DOHH2 (cell line): ENCODE measurements at regions not wholly inside any gene's neighbourhood (a gene's known extent, or its start where the extent isn't known, plus 50 kb on each side); places are given as distances from the start of the nearest gene placed in this dataset.
"Not testable (repeated sequence)": the region's sequence is repeated elsewhere in the genome, so short reads cannot be mapped to it uniquely, and the experiment has no call there.

Experiments used
- H3F3A ChIP-seq: fragments of 200-600 bp; sonication (generic), shearing (Covaris generic); 2 replicates; pipeline ENCODE4 v1.6.0; 2016; ENCODE audit warnings: antibody characterized with exemption, mild to moderate bottlenecking; ENCODE audit not compliant: control insufficient read depth, insufficient read depth
- H3K27ac ChIP-seq: fragments of 200-600 bp; sonication (generic); 2 replicates; pipeline ENCODE4 v1.5.1; 2014; ENCODE audit warnings: low read depth, mild to moderate bottlenecking, low read length, moderate library complexity
- H3K27me3 ChIP-seq: fragments of 200-600 bp; sonication (generic); 2 replicates; pipeline ENCODE4 v1.6.1; 2014; ENCODE audit warnings: mild to moderate bottlenecking, low read length, mixed read lengths; ENCODE audit not compliant: control insufficient read depth
- H3K36me3 ChIP-seq: fragments of 200-600 bp; sonication (generic); 2 replicates; pipeline ENCODE4 v1.6.1; 2014; ENCODE audit warnings: mild to moderate bottlenecking, low read length, moderate library complexity, mixed read lengths; ENCODE audit not compliant: control insufficient read depth
- H3K4me1 ChIP-seq: fragments of 200-600 bp; sonication (generic); 2 replicates; pipeline ENCODE4 v1.6.1; 2014; ENCODE audit warnings: mild to moderate bottlenecking, low read length, mixed read lengths; ENCODE audit not compliant: control insufficient read depth
- H3K4me2 ChIP-seq: fragments of 200-600 bp; sonication (generic); 2 replicates; pipeline ENCODE4 v1.6.0; 2014; ENCODE audit warnings: mild to moderate bottlenecking, low read length, moderate library complexity
- H3K4me3 ChIP-seq: fragments of 200-600 bp; sonication (generic); 2 replicates; pipeline ENCODE4 v1.5.1; 2014; ENCODE audit warnings: mild to moderate bottlenecking, low read length, mixed read lengths
- H3K79me2 ChIP-seq: fragments of 200-600 bp; sonication (generic); 2 replicates; pipeline ENCODE4 v1.6.1; 2014; ENCODE audit warnings: mild to moderate bottlenecking, low read length, mixed read lengths; ENCODE audit not compliant: control insufficient read depth
- H3K9me2 ChIP-seq: fragments of 200-600 bp; sonication (generic); replicated peaks from 2 replicates; pipeline ENCODE4 v1.6.1; 2014; ENCODE audit warnings: mild to moderate bottlenecking, low read length, mixed read lengths; ENCODE audit not compliant: control insufficient read depth
- H3K9me3 ChIP-seq: fragments of 200-600 bp; sonication (generic); 2 replicates; pipeline ENCODE4 v1.6.1; 2014; ENCODE audit warnings: antibody characterized with exemption, low read length, mixed read lengths; ENCODE audit not compliant: control insufficient read depth, insufficient read depth
- H4K20me1 ChIP-seq: fragments of 200-600 bp; sonication (generic); 2 replicates; pipeline ENCODE4 v1.6.0; 2014; ENCODE audit warnings: low read depth, mild to moderate bottlenecking, antibody characterized with exemption, low read length, moderate library complexity; ENCODE audit not compliant: control insufficient read depth, insufficient read depth
- CTCF ChIP-seq: fragments of 200-600 bp; sonication (generic); IDR thresholded peaks from one replicate; pipeline ENCODE4 v1.5.1; 2014; ENCODE audit warnings: antibody characterized with exemption, mild to moderate bottlenecking, low read depth, low read length; ENCODE audit not compliant: poor library complexity, severe bottlenecking
- EZH2phosphoT487 ChIP-seq: fragments of 200-600 bp; sonication (generic); IDR thresholded peaks from 2 replicates; pipeline ENCODE4 v1.6.1; 2017; ENCODE audit warnings: borderline replicate concordance, mild to moderate bottlenecking, antibody characterized with exemption, low read length, moderate library complexity, mixed read lengths

- TF ChIP-seq CTCF (no peak), EZH2phosphoT487 (no peak)
- H3K4me2 ChIP-seq: no peak overlapping the region
- H3K9me2 ChIP-seq: no peaks in the 10 kb centered on the region
These were observed 144.5 kb upstream of the KRAS start for GRCh38 chr12:25395227-25395626.

GRCh38 chr12:25394775-25395174 is 144.0 kb upstream of the KRAS start:
- H3K27me3 ChIP-seq, H3K9me2 ChIP-seq, H3K9me3 ChIP-seq, H3K36me3 ChIP-seq, H3K27ac ChIP-seq, H4K20me1 ChIP-seq, H3K79me2 ChIP-seq, H3K4me3 ChIP-seq, H3F3A ChIP-seq, H3K4me2 ChIP-seq: not testable (repeated sequence)
- peaks cover 17% of the 10 kb centered on the region for H3K4me1 ChIP-seq

More at GRCh38 chr12:25395227-25395626, 144.5 kb upstream of the KRAS start:
- H3K9me3 ChIP-seq: no peaks in the 10 kb centered on the region
- no peaks in the 10 kb centered on the region for H3K27me3 ChIP-seq
- no peak overlapping the region for H3K27ac ChIP-seq
- H3K4me1 ChIP-seq: peaks cover 17% of the 10 kb centered on the region
- H3K79me2 ChIP-seq: no peaks in the 10 kb centered on the region
- no peaks in the 10 kb centered on the region for H3K36me3 ChIP-seq
- H3K4me3 ChIP-seq: no peak overlapping the region
- H3F3A ChIP-seq: no peaks in the 10 kb centered on the region
- no peaks in the 10 kb centered on the region for H4K20me1 ChIP-seq

- Histone ChIP-seq H3K36me3 (no peaks in the 10 kb centered on the region), H3K4me3 (no peak overlapping the region), H3K79me2 (no peaks in the 10 kb centered on the region), H3K27ac (no peak overlapping the region), H3K9me3 (no peaks in the 10 kb centered on the region), H4K20me1 (no peaks in the 10 kb centered on the region), H3K4me1 (peaks cover 17% of the 10 kb centered on the region), H3F3A (no peaks in the 10 kb centered on the region), H3K9me2 (no peaks in the 10 kb centered on the region), H3K4me2 (no peak overlapping the region), H3K27me3 (no peaks in the 10 kb centered on the region)
- TF ChIP-seq EZH2phosphoT487 (no peak), CTCF (no peak)
These were observed 143.3 kb upstream of the KRAS start for GRCh38 chr12:25394025-25394424.

- not testable (repeated sequence) for H3K27ac ChIP-seq, H3K79me2 ChIP-seq, H4K20me1 ChIP-seq, H3F3A ChIP-seq, H3K36me3 ChIP-seq, H3K4me2 ChIP-seq, H3K27me3 ChIP-seq, H3K9me3 ChIP-seq, H3K9me2 ChIP-seq, H3K4me3 ChIP-seq
- H3K4me1 ChIP-seq: peaks cover 27% of the 10 kb centered on the region
These were observed 140.6 kb upstream of the KRAS start for GRCh38 chr12:25391346-25391745.
